MM.1S (cell line): ENCODE measurements at regions not wholly inside any gene's neighbourhood (a gene's known extent, or its start where the extent isn't known, plus 50 kb on each side); places are given as distances from the start of the nearest gene placed in this dataset.

Source experiments
- DNase-seq: peaks from one replicate; pipeline ENCODE4 v3.0.0-alpha.2; 2015
- H2AFZ ChIP-seq: fragments of 300-600 bp; sonication (generic); 2 replicates; pipeline ENCODE4 v1.6.0; 2016; ENCODE audit warnings: antibody characterized with exemption, low read length
- H3F3A ChIP-seq: fragments of 300-600 bp; sonication (generic); 2 replicates; pipeline ENCODE4 v1.6.1; 2016; ENCODE audit warnings: mild to moderate bottlenecking, antibody characterized with exemption, low read length, moderate library complexity, mixed read lengths; ENCODE audit not compliant: insufficient read depth
- H3K27ac ChIP-seq: fragments of 300-600 bp; sonication (generic); 2 replicates; pipeline ENCODE4 v1.5.1; 2016; ENCODE audit warnings: mild to moderate bottlenecking, low read length
- H3K27me3 ChIP-seq: fragments of 300-600 bp; sonication (generic); replicated peaks from 2 replicates; pipeline ENCODE4 v1.6.0; 2016; ENCODE audit warnings: low read length; ENCODE audit not compliant: insufficient read depth
- H3K36me3 ChIP-seq: fragments of 300-600 bp; sonication (generic); replicated peaks from 2 replicates; pipeline ENCODE4 v1.6.1; 2016; ENCODE audit warnings: mild to moderate bottlenecking, low read length, mixed read lengths; ENCODE audit not compliant: insufficient read depth
- H3K4me1 ChIP-seq: fragments of 300-600 bp; sonication (generic); 2 replicates; pipeline ENCODE4 v1.6.1; 2016; ENCODE audit warnings: low read length, mixed read lengths
- H3K4me2 ChIP-seq: fragments of 300-600 bp; sonication (generic); 2 replicates; pipeline ENCODE4 v1.6.0; 2016; ENCODE audit warnings: low read depth, low read length
- H3K4me3 ChIP-seq: fragments of 300-600 bp; sonication (generic); 2 replicates; pipeline ENCODE4 v1.5.1; 2016; ENCODE audit warnings: low read length, mixed read lengths
- H3K79me2 ChIP-seq: fragments of 300-600 bp; sonication (generic); 2 replicates; pipeline ENCODE4 v1.6.1; 2016; ENCODE audit warnings: mixed run types, low read length, mixed read lengths
- H3K9ac ChIP-seq: fragments of 300-600 bp; sonication (generic); 2 replicates; pipeline ENCODE4 v1.6.1; 2016; ENCODE audit warnings: low read length, mixed read lengths
- H3K9me2 ChIP-seq: fragments of 300-600 bp; sonication (generic); replicated peaks from 2 replicates; pipeline ENCODE4 v1.6.1; 2016; ENCODE audit warnings: mild to moderate bottlenecking, low read length, mixed read lengths; ENCODE audit not compliant: insufficient read depth
- H3K9me3 ChIP-seq: fragments of 300-600 bp; sonication (generic); replicated peaks from 2 replicates; pipeline ENCODE4 v1.6.1; 2016; ENCODE audit warnings: mild to moderate bottlenecking, low read length, mixed read lengths; ENCODE audit not compliant: insufficient read depth
- H4K20me1 ChIP-seq: fragments of 300-600 bp; sonication (generic); 2 replicates; pipeline ENCODE4 v1.6.1; 2016; ENCODE audit warnings: mild to moderate bottlenecking, low read length, moderate library complexity, mixed read lengths; ENCODE audit not compliant: insufficient read depth
- CTCF ChIP-seq: fragments of 300-600 bp; sonication (generic); IDR thresholded peaks from 2 replicates; pipeline ENCODE4 v1.5.1; 2016; ENCODE audit warnings: antibody characterized with exemption, low read length, mixed read lengths
- EZH2 ChIP-seq: fragments of 300-600 bp; sonication (generic); optimal IDR thresholded peaks from 2 replicates; pipeline ENCODE3; 2017; ENCODE audit warnings: low read depth, mild to moderate bottlenecking, antibody characterized with exemption, low read length, mixed read lengths
- EZH2phosphoT487 ChIP-seq: fragments of 300-600 bp; sonication (generic); IDR thresholded peaks from 2 replicates; pipeline ENCODE4 v1.6.1; 2018; ENCODE audit warnings: antibody characterized with exemption, low read length

- no peak overlapping the region for H3K4me3 ChIP-seq
- H2AFZ ChIP-seq: no peak overlapping the region
- H3K9ac ChIP-seq: no peak overlapping the region
- H3K4me2 ChIP-seq: no peak overlapping the region
- no peak overlapping the region for H3K27ac ChIP-seq
- no peaks in the 10 kb centered on the region for H3K9me2 ChIP-seq
- no peak for TF ChIP-seq CTCF
- H3K27me3 ChIP-seq: no peaks in the 10 kb centered on the region
- H3K79me2 ChIP-seq: no peaks in the 10 kb centered on the region
- H4K20me1 ChIP-seq: no peaks in the 10 kb centered on the region
- H3K36me3 ChIP-seq: no peaks in the 10 kb centered on the region
- DNase-seq: no peak
- H3F3A ChIP-seq: no peaks in the 10 kb centered on the region
- no peaks in the 10 kb centered on the region for H3K9me3 ChIP-seq
- H3K4me1 ChIP-seq: no peaks in the 10 kb centered on the region
Observed at GRCh38 chr13:27004326-27004725, 167.3 kb downstream of the USP12 start.

GRCh38 chr13:27001705-27002104 is 169.9 kb downstream of the USP12 start:
- DNase-seq: no peak
- no peak overlapping the region for H3K27ac ChIP-seq
- no peak overlapping the region for H2AFZ ChIP-seq
- no peak overlapping the region for H3K9ac ChIP-seq
- H3K9me3 ChIP-seq: no peaks in the 10 kb centered on the region
- no peaks in the 10 kb centered on the region for H3K36me3 ChIP-seq
- H3K4me3 ChIP-seq: no peak overlapping the region
- H4K20me1 ChIP-seq: no peaks in the 10 kb centered on the region
- H3K4me2 ChIP-seq: no peak overlapping the region
- no peaks in the 10 kb centered on the region for H3K4me1 ChIP-seq
- no peak for TF ChIP-seq EZH2
- TF ChIP-seq EZH2phosphoT487: no peak
- no peak for TF ChIP-seq CTCF
- H3K27me3 ChIP-seq: no peaks in the 10 kb centered on the region
- no peaks in the 10 kb centered on the region for H3K79me2 ChIP-seq
- H3F3A ChIP-seq: no peaks in the 10 kb centered on the region
- no peaks in the 10 kb centered on the region for H3K9me2 ChIP-seq

- Histone ChIP-seq H3K36me3 (no peaks in the 10 kb centered on the region), H3K27ac (no peak overlapping the region), H3K9me2 (no peaks in the 10 kb centered on the region), H2AFZ (no peak overlapping the region), H3F3A (no peaks in the 10 kb centered on the region), H3K9me3 (no peaks in the 10 kb centered on the region), H3K79me2 (no peaks in the 10 kb centered on the region), H4K20me1 (no peaks in the 10 kb centered on the region), H3K4me1 (no peaks in the 10 kb centered on the region), H3K4me2 (no peak overlapping the region), H3K27me3 (no peaks in the 10 kb centered on the region), H3K9ac (no peak overlapping the region), H3K4me3 (no peak overlapping the region)
- DNase-seq: no peak
- TF ChIP-seq EZH2 (no peak), CTCF (no peak), EZH2phosphoT487 (no peak)
Observed at GRCh38 chr13:27000686-27001085, 170.9 kb downstream of the USP12 start.

GRCh38 chr13:26999499-26999898 is 172.1 kb downstream of the USP12 start:
- Histone ChIP-seq H3K9me2 (no peaks in the 10 kb centered on the region), H3K4me3 (no peak overlapping the region), H3K4me2 (no peak overlapping the region), H3K27me3 (no peaks in the 10 kb centered on the region), H3K9me3 (no peaks in the 10 kb centered on the region), H3K79me2 (no peaks in the 10 kb centered on the region), H3K4me1 (no peaks in the 10 kb centered on the region), H3K36me3 (no peaks in the 10 kb centered on the region), H3K27ac (no peak overlapping the region), H3K9ac (no peak overlapping the region), H4K20me1 (no peaks in the 10 kb centered on the region), H2AFZ (no peak overlapping the region), H3F3A (no peaks in the 10 kb centered on the region)
- no peak for DNase-seq
- TF ChIP-seq EZH2phosphoT487: no peak
- no peak for TF ChIP-seq EZH2
- no peak for TF ChIP-seq CTCF
